IPS-NIHi7 (cell line): ENCODE measurements at regions not wholly inside any gene's neighbourhood (a gene's known extent, or its start where the extent isn't known, plus 50 kb on each side); places are given as distances from the start of the nearest gene placed in this dataset.
A peak's percentile ranks its signal among the peaks of the same experiment; 100 is the strongest.
"Not testable (repeated sequence)": the region's sequence is repeated elsewhere in the genome, so short reads cannot be mapped to it uniquely, and the experiment has no call there.

ENCODE experiments used
- DNase-seq: peaks from one replicate; pipeline ENCODE4 v3.0.0; 2012; ENCODE audit warnings: mixed read lengths; ENCODE audit errors: extremely low spot score

GRCh38 chr15:36067483-36068274, 511.7 kb upstream of the CDIN1 start:
- DNase-seq: no peak

GRCh38 chr15:36075333-36075732, 504.1 kb upstream of the CDIN1 start:
- no peak for DNase-seq

DNA sequence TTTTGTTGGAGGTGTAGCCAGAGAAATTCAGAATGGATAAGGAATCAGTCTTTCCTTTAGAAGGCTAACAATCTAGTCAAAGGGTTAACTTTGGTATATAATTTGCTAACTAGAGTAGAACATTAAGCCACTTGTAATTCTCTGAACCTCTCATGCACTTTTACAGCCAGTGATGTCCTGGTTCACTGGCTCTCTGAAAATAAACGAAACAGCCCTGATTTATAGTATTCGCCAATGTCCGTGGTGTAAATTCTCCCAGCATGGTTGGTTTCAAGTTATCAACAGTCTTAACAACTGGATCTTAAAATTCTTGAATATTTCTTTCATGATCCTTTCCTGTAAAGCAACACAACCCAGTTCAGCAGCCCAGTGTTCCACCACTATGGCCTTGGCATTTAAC, 500.4 kb upstream of the CDIN1 start:
- no peak for DNase-seq

- no peak for DNase-seq
Observed at GRCh38 chr15:36080759-36081158, 498.7 kb upstream of the CDIN1 start.

DNA sequence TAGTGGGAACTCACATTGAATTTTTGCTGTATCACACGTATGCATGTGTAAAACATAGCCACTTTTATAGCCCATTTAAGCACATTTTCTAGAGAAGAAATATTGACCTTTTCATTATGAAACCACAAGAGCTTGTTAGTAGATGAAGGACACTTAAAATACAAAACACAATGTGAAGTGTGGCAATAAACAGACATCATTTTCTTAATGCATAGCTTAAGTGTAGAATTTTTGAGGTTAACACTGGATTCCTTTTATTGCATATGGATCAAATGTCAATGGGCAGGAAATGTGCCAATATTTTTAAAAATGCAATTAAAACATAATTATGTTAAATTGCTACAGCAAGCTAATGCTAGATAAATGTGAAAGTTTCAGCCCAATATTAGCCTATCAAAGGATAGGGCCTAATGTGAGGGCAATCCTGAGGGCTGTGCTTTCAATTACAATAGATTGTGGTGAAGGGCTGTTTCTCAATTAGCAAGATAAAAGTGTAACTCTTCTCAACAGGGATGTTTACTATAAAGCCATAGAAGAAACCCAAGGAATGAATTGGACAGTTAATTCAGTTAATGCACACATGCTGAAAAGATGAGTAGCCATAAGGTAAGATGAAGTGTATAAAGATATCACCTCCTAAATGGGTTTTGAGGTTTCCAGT, 489.0 kb upstream of the CDIN1 start:
- peak; percentile 13 for DNase-seq

DNA sequence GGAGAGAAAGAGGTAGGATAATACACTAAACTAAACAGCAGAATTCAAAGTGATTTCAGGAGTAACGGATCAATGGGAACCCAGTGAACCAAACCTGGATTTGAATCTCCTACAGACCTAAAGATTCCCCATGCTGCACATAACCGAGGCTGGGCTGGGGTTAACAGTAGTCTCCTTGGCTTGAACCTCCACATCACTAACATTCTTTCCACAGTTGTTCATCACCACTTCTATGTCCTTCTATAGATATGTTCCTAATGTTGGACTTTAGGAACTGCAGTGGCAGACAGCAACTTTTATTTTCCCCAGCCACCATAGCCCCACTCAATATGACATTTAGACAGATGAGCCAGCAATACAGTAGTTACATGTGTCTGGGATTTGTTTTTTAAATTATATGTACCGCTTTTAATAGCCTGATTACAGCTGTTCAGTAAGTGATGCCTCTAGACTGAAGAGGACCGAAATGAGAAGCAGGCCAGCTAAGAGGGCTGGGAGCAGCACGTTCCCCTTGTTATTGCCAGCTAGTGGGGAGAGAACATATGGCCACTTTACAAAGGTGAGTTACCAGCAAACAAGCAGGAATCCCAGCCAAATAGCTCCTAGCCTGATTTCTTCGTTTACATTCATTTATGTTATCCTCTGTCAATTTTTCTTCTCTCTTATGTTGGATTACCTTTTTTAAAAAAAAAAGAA, 472.6 kb upstream of the CDIN1 start:
- DNase-seq: no peak

DNA sequence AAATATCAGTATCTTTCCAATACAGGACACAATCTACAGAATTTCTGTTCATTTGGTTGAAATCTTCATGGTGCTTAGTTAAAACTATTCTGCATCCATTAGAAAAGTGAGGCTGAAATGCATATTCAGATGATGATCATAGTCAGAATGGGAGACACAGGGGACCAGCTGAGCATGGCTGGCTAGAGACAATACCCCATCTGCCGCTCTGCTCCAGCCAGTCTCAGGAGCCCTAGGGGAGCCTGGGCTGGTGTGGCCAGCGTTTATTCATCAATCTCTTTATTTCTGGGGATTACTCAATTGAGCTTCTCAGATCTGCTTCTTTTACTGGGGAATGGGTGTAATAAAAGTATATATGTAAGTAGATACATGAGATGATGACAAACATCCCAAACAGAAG, 470.9 kb upstream of the CDIN1 start:
- DNase-seq: no peak

DNA sequence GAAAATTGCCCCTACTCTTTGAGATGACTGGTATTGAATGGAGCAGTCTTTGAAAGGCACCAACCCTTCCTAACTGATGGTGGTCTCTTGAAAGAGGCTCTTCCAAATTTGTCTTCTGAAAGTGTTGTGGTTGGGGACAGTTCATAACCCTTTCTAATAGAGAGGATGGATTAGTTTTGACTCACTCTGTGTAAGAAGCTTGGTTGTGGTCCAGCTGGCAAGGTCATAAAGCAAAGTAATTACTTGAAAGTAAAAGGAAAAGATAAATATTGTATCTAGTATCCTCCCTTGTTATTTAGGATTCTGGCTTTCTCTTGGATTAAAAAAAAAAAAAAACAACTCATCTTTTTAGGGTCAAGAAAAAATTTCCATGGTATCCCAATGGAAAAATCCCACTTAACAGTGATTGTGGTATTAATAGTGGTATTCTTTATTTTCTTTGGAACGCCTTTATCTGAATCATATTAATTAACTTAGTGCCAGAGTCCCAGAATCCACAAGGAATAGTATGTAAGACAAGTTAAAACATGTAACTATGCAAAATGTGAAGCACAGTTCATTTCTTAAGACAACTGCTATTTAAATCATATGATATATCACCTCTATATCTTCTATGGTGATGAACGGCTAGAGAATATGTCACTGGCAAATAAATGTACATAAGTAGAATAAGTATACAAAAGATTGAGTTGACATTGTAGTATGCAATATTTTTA, 469.3 kb upstream of the CDIN1 start:
- DNase-seq: no peak

DNA sequence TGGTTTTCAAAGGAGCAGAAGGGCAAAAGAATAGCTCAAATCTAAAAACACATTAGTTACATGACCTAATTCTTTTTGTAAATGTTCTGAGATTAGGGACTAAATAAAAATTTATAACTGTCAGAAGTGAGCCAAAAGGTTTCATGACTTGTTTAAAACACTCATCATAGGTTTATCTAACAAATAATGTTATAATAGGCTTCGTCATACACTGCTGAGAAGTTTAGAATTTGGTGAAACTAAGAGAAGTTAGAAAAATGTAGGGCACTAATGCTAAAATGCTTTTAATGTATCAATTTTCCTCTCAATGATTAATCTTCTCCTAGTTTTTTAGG, 468.8 kb upstream of the CDIN1 start:
- no peak for DNase-seq

- no peak for DNase-seq
Observed at GRCh38 chr15:36117296-36117787, 462.1 kb upstream of the CDIN1 start.

- no peak for DNase-seq
Observed at GRCh38 chr15:36126194-36126593, 453.2 kb upstream of the CDIN1 start.

- DNase-seq: no peak
Observed at GRCh38 chr15:36130641-36131310, 448.6 kb upstream of the CDIN1 start.

GRCh38 chr15:36133742-36134141, 445.7 kb upstream of the CDIN1 start:
- DNase-seq: no peak

DNA sequence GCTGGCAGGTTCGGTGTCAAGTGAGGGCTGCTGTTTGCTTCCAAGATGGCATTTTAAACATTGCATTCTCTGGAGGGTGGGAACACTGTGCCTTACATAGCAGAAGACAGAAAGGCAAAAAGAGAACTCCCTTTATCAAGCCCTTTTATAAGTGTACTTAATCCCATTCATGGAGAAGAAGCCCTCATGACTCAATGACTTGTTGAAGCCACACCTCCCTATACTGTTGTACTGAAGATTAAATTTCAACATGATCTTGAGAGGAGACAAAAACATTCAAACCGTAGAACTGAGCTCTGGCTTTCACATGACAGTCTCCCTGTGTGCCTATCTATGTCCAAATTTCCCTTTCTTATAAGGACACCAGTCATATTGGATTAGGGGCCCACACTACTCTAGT, 443.4 kb upstream of the CDIN1 start:
- no peak for DNase-seq

DNA sequence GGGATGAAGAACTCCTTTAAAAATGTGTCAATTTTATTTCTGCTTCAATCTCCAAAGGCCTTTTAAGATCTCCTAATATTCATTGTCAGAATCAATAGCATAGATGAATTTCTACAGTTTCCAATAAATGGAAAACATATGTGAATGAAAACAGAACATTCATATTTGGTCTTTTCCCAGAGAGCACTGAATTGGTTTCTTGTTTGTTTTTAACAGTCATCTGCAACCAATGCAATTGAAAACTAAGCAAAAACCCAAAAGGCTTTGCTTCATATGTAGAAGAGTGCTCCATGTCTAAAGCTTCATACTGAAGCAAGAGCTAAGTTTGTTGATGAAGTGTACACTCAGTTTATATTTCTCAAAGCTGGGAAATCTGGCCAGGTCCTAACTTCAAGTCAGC, 426.5 kb upstream of the CDIN1 start:
- no peak for DNase-seq

GRCh38 chr15:36156879-36157427, 422.5 kb upstream of the CDIN1 start:
- DNase-seq: peak; percentile 13

- no peak for DNase-seq
Observed at GRCh38 chr15:36160351-36160750, 419.1 kb upstream of the CDIN1 start.

GRCh38 chr15:36161108-36161507, 418.3 kb upstream of the CDIN1 start:
- DNase-seq: no peak

- peak; percentile 39 for DNase-seq
Observed at GRCh38 chr15:36161771-36162212, 417.6 kb upstream of the CDIN1 start.

DNA sequence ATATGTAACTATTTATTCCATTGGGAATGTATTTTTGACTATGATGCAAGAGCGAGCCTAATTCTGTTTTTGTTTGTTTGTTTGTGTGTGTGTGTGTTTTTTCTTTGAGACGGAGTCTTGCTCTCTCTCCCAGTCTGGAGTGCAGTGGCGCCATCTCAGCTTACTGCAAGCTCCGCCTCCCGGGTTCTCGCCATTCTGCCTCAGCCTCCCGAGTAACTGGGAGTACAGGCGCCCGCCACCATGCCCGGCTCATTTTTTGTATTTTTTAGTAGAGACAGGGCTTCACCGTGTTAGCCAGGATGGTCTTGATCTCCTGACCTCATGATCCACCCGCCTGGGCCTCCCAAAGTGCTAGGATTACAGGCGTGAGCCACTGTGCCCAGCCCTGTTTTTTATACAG, 415.4 kb upstream of the CDIN1 start:
- not testable (repeated sequence) for DNase-seq

GRCh38 chr15:36172955-36173354, 406.5 kb upstream of the CDIN1 start:
- no peak for DNase-seq
